Upper lobe of right lung (tissue), 1 donor: ENCODE measurements at regions not wholly inside any gene's neighbourhood (a gene's known extent, or its start where the extent isn't known, plus 50 kb on each side); places are given as distances from the start of the nearest gene placed in this dataset.

Experiments
- ATAC-seq: fragments of 200-7000 bp; cut with Tn5 transposase; one replicate; pipeline ENCODE4 v1.9.1; 2020; ENCODE audit warnings: mild to moderate bottlenecking, moderate library complexity
- DNase-seq: peaks from one replicate; pipeline ENCODE4 v3.0.0-alpha.2; 2020
- H3K27ac ChIP-seq: fragments of 200-600 bp; one replicate; pipeline ENCODE4 v1.8.0; 2022
- H3K27me3 ChIP-seq: fragments of 200-600 bp; one replicate; pipeline ENCODE4 v1.8.0; 2022; ENCODE audit warnings: mild to moderate bottlenecking
- H3K36me3 ChIP-seq: fragments of 200-600 bp; one replicate; pipeline ENCODE4 v1.8.0; 2022
- H3K4me1 ChIP-seq: fragments of 200-600 bp; one replicate; pipeline ENCODE4 v1.8.0; 2022
- H3K4me3 ChIP-seq: fragments of 200-600 bp; one replicate; pipeline ENCODE4 v1.8.0; 2022; ENCODE audit warnings: mild to moderate bottlenecking
- H3K9me3 ChIP-seq: fragments of 200-600 bp; one replicate; pipeline ENCODE4 v1.8.0; 2022
- CTCF ChIP-seq: fragments of 200-600 bp; IDR thresholded peaks from one replicate; pipeline ENCODE4 v1.8.0; 2022; ENCODE audit warnings: antibody characterized with exemption
- intact Hi-C: fragments of 100-400 bp; cut with DNase I; formaldehyde crosslinking; loops from one replicate; pipeline ENCODE4 v1.11.0; 2022
- donor health status: DM: no; HTN: yes; CAD: no; lungs with severe emphysema.

GRCh38 chr5:28082610-28083009 lies 1044.2 kb upstream of the CDH9 start:
- TF ChIP-seq CTCF, result no peak
- Histone ChIP-seq H3K4me1 (no peaks in the 10 kb centered on the region), H3K27me3 (no peaks in the 10 kb centered on the region), H3K4me3 (no peak overlapping the region), H3K36me3 (no peaks in the 10 kb centered on the region), H3K9me3 (no peaks in the 10 kb centered on the region), H3K27ac (no peak overlapping the region)
- intact Hi-C loops, result no loop called here
- no peak for DNase-seq
- no peak for ATAC-seq

- intact Hi-C loops, result no loop called here
- Histone ChIP-seq H3K27ac (no peak overlapping the region), H3K4me1 (no peaks in the 10 kb centered on the region), H3K36me3 (no peaks in the 10 kb centered on the region), H3K27me3 (no peaks in the 10 kb centered on the region), H3K9me3 (no peaks in the 10 kb centered on the region), H3K4me3 (no peak overlapping the region)
- TF ChIP-seq CTCF, result no peak
- ATAC-seq (peak; percentile 39), DNase-seq (no peak)
Observed at GRCh38 chr5:28077291-28078240, 1039.2 kb upstream of the CDH9 start.

- H3K4me1 ChIP-seq, result no peaks in the 10 kb centered on the region
- no peaks in the 10 kb centered on the region for H3K9me3 ChIP-seq
- H3K27ac ChIP-seq, result no peak overlapping the region
- no peaks in the 10 kb centered on the region for H3K27me3 ChIP-seq
- ATAC-seq (peak; percentile 9), DNase-seq (no peak)
- intact Hi-C loops, result no loop called here
- TF ChIP-seq CTCF, result no peak
- no peak overlapping the region for H3K4me3 ChIP-seq
- no peaks in the 10 kb centered on the region for H3K36me3 ChIP-seq
Observed at GRCh38 chr5:28066856-28067255, 1028.5 kb upstream of the CDH9 start.

- Histone ChIP-seq H3K27me3 (no peaks in the 10 kb centered on the region), H3K36me3 (no peaks in the 10 kb centered on the region), H3K4me1 (no peaks in the 10 kb centered on the region), H3K27ac (no peak overlapping the region), H3K9me3 (no peaks in the 10 kb centered on the region), H3K4me3 (no peak overlapping the region)
- ATAC-seq, result no peak
- DNase-seq, result no peak
- TF ChIP-seq CTCF, result no peak
- intact Hi-C loops, result no loop called here
Observed at GRCh38 chr5:28065656-28066055, 1027.3 kb upstream of the CDH9 start.

GRCh38 chr5:28046596-28046995 lies 1008.2 kb upstream of the CDH9 start:
- Histone ChIP-seq H3K27ac (no peak overlapping the region), H3K9me3 (no peaks in the 10 kb centered on the region), H3K36me3 (no peaks in the 10 kb centered on the region), H3K27me3 (no peaks in the 10 kb centered on the region), H3K4me3 (no peak overlapping the region), H3K4me1 (no peaks in the 10 kb centered on the region)
- intact Hi-C loops, result no loop called here
- TF ChIP-seq CTCF, result no peak
- no peak for ATAC-seq
- no peak for DNase-seq
